Activated B cell treated with CpG ODN at 0.5 μM for 24 hours (primary cell): ENCODE measurements at regions not wholly inside any gene's neighbourhood (a gene's known extent, or its start where the extent isn't known, plus 50 kb on each side); places are given as distances from the start of the nearest gene placed in this dataset.

Experiments used
- ATAC-seq: fragments of 200-7000 bp; cut with Tn5 transposase; one replicate; pipeline ENCODE4 v1.10.0; 2021; ENCODE audit warnings: low read depth, mild to moderate bottlenecking, moderate library complexity
- CTCF ChIA-PET: fragments of 350-600 bp; sonication (Branson Sonifier 250); formaldehyde crosslinking; loops from one replicate; lab custom pipeline; 2021; ENCODE audit warnings: antibody characterized with exemption; lab: Charles Lee
- POLR2A ChIA-PET: fragments of 350-600 bp; sonication (Branson Sonifier 250); formaldehyde crosslinking; loops from one replicate; lab custom pipeline; 2021; ENCODE audit warnings: antibody characterized with exemption; lab: Charles Lee
- DNase-seq: peaks from one replicate; pipeline ENCODE4 v3.0.0; 2022
- H3K27ac Mint-ChIP-seq: one replicate; pipeline ENCODE4 v1.8.0; 2020; ENCODE audit warnings: mixed read lengths
- H3K27me3 Mint-ChIP-seq: one replicate; pipeline ENCODE4 v1.8.0; 2021; ENCODE audit warnings: mixed read lengths
- H3K36me3 Mint-ChIP-seq: one replicate; pipeline ENCODE4 v1.8.0; 2021; ENCODE audit warnings: low read depth, mixed read lengths
- H3K4me1 Mint-ChIP-seq: one replicate; pipeline ENCODE4 v1.8.0; 2021; ENCODE audit warnings: mixed read lengths
- H3K4me3 Mint-ChIP-seq: one replicate; pipeline ENCODE4 v1.8.0; 2020; ENCODE audit warnings: mild to moderate bottlenecking, mixed read lengths
- H3K9me3 Mint-ChIP-seq: one replicate; pipeline ENCODE4 v1.8.0; 2020; ENCODE audit warnings: mixed read lengths
- intact Hi-C: fragments of 100-400 bp; cut with micrococcal nuclease; formaldehyde crosslinking; loops from one replicate; pipeline ENCODE4 v1.15.1; 2024
- TF ChIP-seq, protein P1 (sequence below): fragments of 200-600 bp; IDR thresholded peaks from one replicate; pipeline ENCODE4 v1.8.0; 2022; ENCODE audit warnings: antibody characterized with exemption, mild to moderate bottlenecking

DNA sequence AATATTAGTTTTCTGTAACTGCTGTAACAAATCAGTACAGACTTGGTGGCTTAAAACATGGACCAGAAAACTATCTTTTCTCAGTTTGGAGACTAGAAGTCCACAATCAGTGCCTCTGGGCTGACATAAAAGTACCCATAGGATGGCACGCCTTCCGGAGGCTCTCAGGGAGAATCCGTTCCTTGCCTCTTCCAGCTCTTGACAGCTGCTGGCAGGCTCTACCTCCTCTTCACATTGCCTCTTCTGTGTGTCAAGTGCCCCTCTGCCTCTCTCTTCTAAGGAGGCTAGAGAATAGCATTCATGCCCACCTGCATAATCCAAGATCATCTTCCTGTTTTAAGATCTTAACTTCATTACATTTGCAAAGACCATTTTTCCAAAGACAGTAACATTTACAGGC, 1194.2 kb downstream of the EFNB2 start:
- peaks cover 3% of the 10 kb centered on the region for H3K9me3 Mint-ChIP-seq
- ChIA-PET CTCF (no interaction called here), POLR2A (no interaction called here)
- H3K27ac Mint-ChIP-seq: no peak overlapping the region
- no peak overlapping the region for H3K4me3 Mint-ChIP-seq
- TF ChIP-seq, protein P1, sequence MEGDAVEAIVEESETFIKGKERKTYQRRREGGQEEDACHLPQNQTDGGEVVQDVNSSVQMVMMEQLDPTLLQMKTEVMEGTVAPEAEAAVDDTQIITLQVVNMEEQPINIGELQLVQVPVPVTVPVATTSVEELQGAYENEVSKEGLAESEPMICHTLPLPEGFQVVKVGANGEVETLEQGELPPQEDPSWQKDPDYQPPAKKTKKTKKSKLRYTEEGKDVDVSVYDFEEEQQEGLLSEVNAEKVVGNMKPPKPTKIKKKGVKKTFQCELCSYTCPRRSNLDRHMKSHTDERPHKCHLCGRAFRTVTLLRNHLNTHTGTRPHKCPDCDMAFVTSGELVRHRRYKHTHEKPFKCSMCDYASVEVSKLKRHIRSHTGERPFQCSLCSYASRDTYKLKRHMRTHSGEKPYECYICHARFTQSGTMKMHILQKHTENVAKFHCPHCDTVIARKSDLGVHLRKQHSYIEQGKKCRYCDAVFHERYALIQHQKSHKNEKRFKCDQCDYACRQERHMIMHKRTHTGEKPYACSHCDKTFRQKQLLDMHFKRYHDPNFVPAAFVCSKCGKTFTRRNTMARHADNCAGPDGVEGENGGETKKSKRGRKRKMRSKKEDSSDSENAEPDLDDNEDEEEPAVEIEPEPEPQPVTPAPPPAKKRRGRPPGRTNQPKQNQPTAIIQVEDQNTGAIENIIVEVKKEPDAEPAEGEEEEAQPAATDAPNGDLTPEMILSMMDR: no peak
- H3K36me3 Mint-ChIP-seq: no peaks in the 10 kb centered on the region
- H3K27me3 Mint-ChIP-seq: no peaks in the 10 kb centered on the region
- no peak for DNase-seq
- intact Hi-C loops: no loop called here
- no peaks in the 10 kb centered on the region for H3K4me1 Mint-ChIP-seq
- ATAC-seq: no peak

DNA sequence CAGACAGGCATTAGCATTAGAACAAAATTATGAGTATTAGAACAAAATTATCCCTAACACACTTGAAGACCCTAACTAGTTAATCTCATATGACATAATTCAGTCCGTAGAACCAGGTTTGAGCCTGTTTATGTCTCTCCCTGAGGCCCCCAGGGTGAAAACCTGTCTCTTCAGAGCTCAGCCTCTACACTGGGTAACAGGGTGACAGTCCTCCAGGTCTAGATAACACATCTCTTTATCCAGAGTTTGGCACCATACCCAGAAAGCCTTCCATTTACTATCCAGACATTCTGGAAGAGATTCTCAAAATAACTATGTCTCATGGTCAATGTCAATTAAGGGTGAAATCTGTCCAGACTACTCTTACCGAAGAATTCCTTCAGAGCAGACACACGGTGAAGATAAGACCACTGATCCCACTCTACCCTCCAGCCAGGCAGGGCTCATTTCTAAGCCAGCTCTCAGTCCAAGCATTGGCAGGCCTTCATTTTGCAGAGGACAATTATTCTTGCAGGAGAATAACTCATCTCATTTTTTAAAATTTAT, 1195.3 kb downstream of the EFNB2 start:
- no peak overlapping the region for H3K27ac Mint-ChIP-seq
- no peaks in the 10 kb centered on the region for H3K4me1 Mint-ChIP-seq
- CTCF ChIA-PET: no interaction called here
- intact Hi-C loops: no loop called here
- H3K27me3 Mint-ChIP-seq: no peaks in the 10 kb centered on the region
- POLR2A ChIA-PET: no interaction called here
- TF ChIP-seq, protein P1: no peak
- no peak for ATAC-seq
- H3K9me3 Mint-ChIP-seq: peaks cover 3% of the 10 kb centered on the region
- H3K4me3 Mint-ChIP-seq: no peak overlapping the region
- DNase-seq: no peak
- no peaks in the 10 kb centered on the region for H3K36me3 Mint-ChIP-seq

DNA sequence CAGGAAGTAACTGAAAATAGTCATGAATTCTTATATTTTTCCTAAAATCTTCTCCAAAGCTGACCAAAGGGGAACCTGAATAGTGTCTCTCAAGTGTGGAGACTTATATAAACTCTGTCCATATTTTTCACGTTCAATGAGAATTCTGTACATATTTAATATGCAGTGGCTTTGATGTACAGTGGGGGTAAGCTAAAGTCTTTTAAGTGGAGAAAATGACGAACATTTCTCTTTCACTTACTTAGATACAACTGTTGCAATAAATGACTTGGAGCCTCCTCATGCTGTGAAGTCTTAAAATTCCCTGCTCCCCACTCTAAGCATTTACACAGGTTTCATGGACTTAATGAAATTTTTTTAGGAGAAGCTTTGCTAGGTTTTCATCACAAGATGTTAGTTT, 1196.7 kb downstream of the EFNB2 start:
- POLR2A ChIA-PET: no interaction called here
- H3K36me3 Mint-ChIP-seq: no peaks in the 10 kb centered on the region
- H3K4me1 Mint-ChIP-seq: no peaks in the 10 kb centered on the region
- TF ChIP-seq, protein P1: no peak
- ATAC-seq (no peak), DNase-seq (no peak)
- peaks cover 3% of the 10 kb centered on the region for H3K9me3 Mint-ChIP-seq
- no peaks in the 10 kb centered on the region for H3K27me3 Mint-ChIP-seq
- no peak overlapping the region for H3K4me3 Mint-ChIP-seq
- no peak overlapping the region for H3K27ac Mint-ChIP-seq
- CTCF ChIA-PET: no interaction called here
- intact Hi-C loops: no loop called here

DNA sequence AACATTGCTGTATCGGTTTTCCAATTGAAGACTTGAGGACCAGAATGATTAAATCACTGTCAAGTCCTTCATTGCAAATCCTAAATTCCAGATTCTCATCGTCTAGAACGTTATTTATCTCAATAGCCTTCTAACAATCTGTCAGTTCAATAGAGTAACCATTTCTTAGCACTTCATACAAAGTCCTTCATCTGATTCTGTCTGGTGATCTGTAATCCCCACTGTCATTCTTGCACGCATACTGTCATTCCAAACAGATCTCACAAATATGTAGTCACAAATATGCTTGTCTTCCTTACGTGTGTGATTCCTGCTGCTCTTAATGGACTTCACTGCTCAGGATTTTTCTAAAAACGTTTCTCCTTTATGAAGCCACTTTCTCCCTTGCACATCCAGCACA, 1197.5 kb downstream of the EFNB2 start:
- H3K9me3 Mint-ChIP-seq: peaks cover 3% of the 10 kb centered on the region
- H3K27me3 Mint-ChIP-seq: no peaks in the 10 kb centered on the region
- DNase-seq (no peak), ATAC-seq (no peak)
- intact Hi-C loops: no loop called here
- no peak overlapping the region for H3K27ac Mint-ChIP-seq
- POLR2A ChIA-PET: no interaction called here
- TF ChIP-seq, protein P1: no peak
- no peaks in the 10 kb centered on the region for H3K36me3 Mint-ChIP-seq
- H3K4me1 Mint-ChIP-seq: no peaks in the 10 kb centered on the region
- CTCF ChIA-PET: no interaction called here
- no peak overlapping the region for H3K4me3 Mint-ChIP-seq

DNA sequence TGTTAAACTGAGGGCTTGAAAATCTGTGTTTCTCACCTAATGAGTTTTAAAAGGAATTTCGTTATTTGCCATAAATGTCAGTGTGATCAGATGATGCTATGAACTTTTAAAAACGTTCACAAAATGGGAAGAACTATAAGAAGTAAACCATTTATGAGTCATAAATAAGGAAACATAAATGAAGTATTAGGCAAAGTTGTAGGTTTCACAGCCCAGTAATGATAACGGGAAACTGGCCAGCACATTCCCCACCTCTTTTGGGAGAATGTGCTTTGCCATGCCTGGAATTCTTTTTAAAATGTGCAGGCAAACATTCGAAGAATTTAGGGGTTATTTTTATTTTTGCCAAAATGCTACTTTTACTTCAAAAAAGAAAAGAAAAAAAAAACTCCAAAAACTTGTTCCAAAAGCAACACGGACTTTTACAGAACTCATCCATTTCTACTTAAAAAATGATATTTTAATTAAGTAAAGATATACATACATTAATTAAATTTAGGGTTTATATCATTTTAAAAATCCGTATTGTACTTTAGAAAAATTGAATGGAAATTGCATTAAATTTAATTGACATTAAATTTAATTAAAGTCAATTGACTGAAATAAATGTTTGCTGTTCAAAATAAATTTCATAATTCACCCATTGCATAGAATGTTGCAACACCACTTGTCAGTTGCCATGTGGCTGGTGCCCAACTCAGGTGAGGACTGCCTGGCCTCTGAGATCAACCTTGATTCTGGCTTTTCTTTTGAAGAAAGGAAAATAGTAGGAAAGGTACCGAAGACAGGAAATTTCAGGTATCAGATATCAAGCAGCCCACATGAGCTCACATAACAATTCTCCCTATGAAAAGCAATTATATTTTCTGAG, 1198.5 kb downstream of the EFNB2 start:
- POLR2A ChIA-PET: no interaction called here
- DNase-seq (no peak), ATAC-seq (no peak)
- intact Hi-C loops: no loop called here
- Mint-ChIP-seq H3K27ac (no peak overlapping the region), H3K4me3 (no peak overlapping the region), H3K9me3 (peaks cover 3% of the 10 kb centered on the region), H3K36me3 (no peaks in the 10 kb centered on the region), H3K27me3 (no peaks in the 10 kb centered on the region), H3K4me1 (no peaks in the 10 kb centered on the region)
- TF ChIP-seq, protein P1: no peak
- CTCF ChIA-PET: no interaction called here
